CD4-positive, CD25-positive, alpha-beta regulatory T cell (primary cell): ENCODE measurements at regions not wholly inside any gene's neighbourhood (a gene's known extent, or its start where the extent isn't known, plus 50 kb on each side); places are given as distances from the start of the nearest gene placed in this dataset.

Source experiments
- ATAC-seq, 2 donors: fragments of 150-1000 bp; cut with Tn5 transposase; one replicate each; pipeline ENCODE4 v1.10.0; 2021; ENCODE audit warnings: low read depth in 2 of 2, moderate number of reproducible peaks in 2 of 2, moderate library complexity in 1 of 2
- DNase-seq, 3 donors: peaks; one replicate each; pipeline versions ENCODE4 v3.0.0 to v3.0.0-alpha.2; 2012 to 2022; ENCODE audit warnings: mixed read lengths in 1 of 3
- H3K27ac ChIP-seq: one replicate; pipeline ENCODE4 v1.7.0; 2013; ENCODE audit warnings: mild to moderate bottlenecking, low read length; ENCODE audit not compliant: insufficient read depth, poor library complexity, severe bottlenecking
- H3K27me3 ChIP-seq: one replicate; pipeline ENCODE4 v1.7.0; 2013; ENCODE audit warnings: low read length; ENCODE audit not compliant: control insufficient read depth, insufficient read depth
- H3K36me3 ChIP-seq: one replicate; pipeline ENCODE4 v1.7.0; 2013; ENCODE audit warnings: mild to moderate bottlenecking, low read length, moderate library complexity; ENCODE audit not compliant: control insufficient read depth, insufficient read depth
- H3K4me1 ChIP-seq: 2 replicates; pipeline ENCODE4 v1.7.0; 2013; ENCODE audit warnings: mild to moderate bottlenecking, low read length; ENCODE audit not compliant: insufficient read depth, control insufficient read depth, poor library complexity, severe bottlenecking
- H3K4me3 ChIP-seq: one replicate; pipeline ENCODE4 v1.7.0; 2013; ENCODE audit warnings: low read depth, mild to moderate bottlenecking, low read length, moderate library complexity
- H3K9me3 ChIP-seq, 2 experiments: 1 replicate in 1 of 2; 2 replicates in 1 of 2; pipeline ENCODE4 v1.7.0; 2013; ENCODE audit warnings: low read length in 2 of 2, mild to moderate bottlenecking in 1 of 2, moderate library complexity in 1 of 2; ENCODE audit not compliant: control insufficient read depth in 2 of 2
- H3K27ac Mint-ChIP-seq, 3 donors: one replicate each; pipeline ENCODE4 v1.8.0; 2020 to 2022; ENCODE audit warnings: mild to moderate bottlenecking in 3 of 3, mixed read lengths in 3 of 3, moderate library complexity in 2 of 3
- H3K27me3 Mint-ChIP-seq: one replicate; pipeline ENCODE4 v1.8.0; 2022; ENCODE audit warnings: mild to moderate bottlenecking, mixed read lengths
- H3K36me3 Mint-ChIP-seq: one replicate; pipeline ENCODE4 v1.8.0; 2020; ENCODE audit warnings: mixed read lengths
- H3K4me1 Mint-ChIP-seq, 4 donors: one replicate each; pipeline ENCODE4 v1.8.0; 2020 to 2022; ENCODE audit warnings: mixed read lengths in 4 of 4, mild to moderate bottlenecking in 1 of 4
- H3K4me3 Mint-ChIP-seq, 4 donors: one replicate each; pipeline ENCODE4 v1.8.0; 2020 to 2022; ENCODE audit warnings: mild to moderate bottlenecking in 4 of 4, mixed read lengths in 4 of 4, moderate library complexity in 3 of 4
- H3K9me3 Mint-ChIP-seq, 7 donors: one replicate each; pipeline ENCODE4 v1.8.0; 2020 to 2022; ENCODE audit warnings: mixed read lengths in 7 of 7, mild to moderate bottlenecking in 3 of 7, moderate library complexity in 2 of 7

DNA sequence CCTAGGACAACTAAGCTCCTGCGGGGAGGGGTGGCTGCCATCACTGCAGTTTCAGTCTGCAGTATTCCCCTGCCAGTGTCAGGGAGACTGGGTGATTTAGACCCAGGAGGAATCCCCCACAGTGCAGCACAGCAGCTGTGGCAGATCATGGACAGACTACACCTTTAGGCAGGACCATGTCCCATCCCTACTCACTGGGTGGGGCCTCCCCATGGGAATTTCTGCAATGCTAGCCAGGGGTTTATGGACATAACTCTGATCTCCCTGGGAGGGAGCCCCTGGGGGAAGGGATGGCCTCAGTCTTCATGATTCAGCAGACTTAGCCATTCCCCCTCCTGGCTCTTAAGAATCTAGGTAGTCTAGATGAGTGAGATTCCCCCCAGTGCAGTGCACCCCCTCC is 130.1 kb upstream of the STAC start:
- Histone ChIP-seq H3K36me3 (no peaks in the 10 kb centered on the region), H3K27me3 (no peaks in the 10 kb centered on the region), H3K4me3 (no peak overlapping the region), H3K9me3 (no peaks in the 10 kb centered on the region), H3K27ac (no peak overlapping the region), H3K4me1 (no peaks in the 10 kb centered on the region)
- DNase-seq (no peak), ATAC-seq (no peak)
- peaks cover 5% of the 10 kb centered on the region for H3K27me3 Mint-ChIP-seq
- H3K36me3 Mint-ChIP-seq: no peaks in the 10 kb centered on the region
- no peaks in the 10 kb centered on the region for H3K4me1 Mint-ChIP-seq
- no peak overlapping the region for H3K4me3 Mint-ChIP-seq
- peaks cover 0 to 16% (median 7%) of the 10 kb centered on the region in 7 donors for H3K9me3 Mint-ChIP-seq
- no peak overlapping the region for H3K27ac Mint-ChIP-seq

DNA sequence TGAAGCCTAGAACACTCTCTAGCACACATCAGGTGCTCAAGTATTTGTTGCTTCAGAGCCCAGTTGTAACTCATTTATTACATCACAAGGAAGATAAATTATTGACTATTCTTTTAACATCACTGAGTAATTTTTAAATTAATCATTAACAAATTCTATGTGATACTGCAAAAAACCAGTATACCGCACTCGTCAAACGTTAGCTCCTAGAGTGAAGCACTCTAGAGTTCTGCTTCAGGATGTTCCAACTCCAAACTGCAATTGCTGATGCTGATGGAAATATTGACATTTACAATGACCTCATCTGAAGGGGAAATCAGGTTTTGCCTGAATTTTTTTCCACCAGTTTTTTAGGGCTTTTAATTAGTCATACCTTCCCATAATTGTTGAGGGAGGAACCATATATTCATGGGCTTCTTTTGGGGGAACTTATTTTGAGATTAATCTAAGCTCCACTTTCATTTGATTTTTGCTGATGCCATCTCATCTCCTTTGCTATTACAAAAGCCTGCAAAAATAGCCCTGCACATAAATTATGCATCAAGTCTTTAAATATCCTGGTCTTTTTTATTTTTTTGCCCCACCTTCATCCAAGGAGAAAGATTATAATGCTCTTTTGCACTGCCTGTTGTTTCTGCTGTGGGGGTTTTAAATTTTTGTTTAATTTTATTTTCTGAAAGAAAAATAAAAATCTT is 123.0 kb upstream of the STAC start:
- H3K27ac Mint-ChIP-seq: no peak overlapping the region
- peaks cover 5% of the 10 kb centered on the region for H3K27me3 Mint-ChIP-seq
- H3K9me3 Mint-ChIP-seq: peaks cover 0 to 10% (median 4%) of the 10 kb centered on the region in 7 donors
- no peak overlapping the region for H3K4me3 Mint-ChIP-seq
- no peaks in the 10 kb centered on the region for H3K4me1 Mint-ChIP-seq
- no peaks in the 10 kb centered on the region for H3K36me3 Mint-ChIP-seq
- H3K27me3 ChIP-seq: no peaks in the 10 kb centered on the region
- H3K4me1 ChIP-seq: no peaks in the 10 kb centered on the region
- no peak for ATAC-seq
- H3K27ac ChIP-seq: no peak overlapping the region
- no peaks in the 10 kb centered on the region for H3K9me3 ChIP-seq
- no peak for DNase-seq
- H3K4me3 ChIP-seq: no peak overlapping the region
- no peaks in the 10 kb centered on the region for H3K36me3 ChIP-seq

DNA sequence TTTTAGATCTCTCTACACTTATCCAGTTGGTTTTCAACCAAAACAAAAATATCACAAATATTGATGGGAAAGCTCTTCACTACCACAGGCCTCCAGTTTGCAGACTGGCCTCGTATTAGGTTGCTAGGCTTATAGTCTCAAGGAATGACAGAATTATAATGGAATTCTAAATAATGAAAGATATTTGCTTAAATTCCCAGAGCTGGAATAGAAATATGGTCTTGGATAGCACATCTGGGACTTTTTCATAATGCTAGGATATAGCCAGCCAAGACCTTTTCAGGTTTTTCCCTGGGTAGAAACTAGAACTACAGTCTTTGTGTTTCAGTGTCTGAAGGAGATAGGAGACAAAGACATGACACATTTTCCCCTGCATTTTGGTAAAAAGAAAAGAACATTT is 121.9 kb upstream of the STAC start:
- Histone ChIP-seq H3K27ac (no peak overlapping the region), H3K27me3 (no peaks in the 10 kb centered on the region), H3K36me3 (no peaks in the 10 kb centered on the region), H3K9me3 (no peaks in the 10 kb centered on the region), H3K4me3 (no peak overlapping the region), H3K4me1 (no peaks in the 10 kb centered on the region)
- no peak overlapping the region for H3K27ac Mint-ChIP-seq
- H3K36me3 Mint-ChIP-seq: no peaks in the 10 kb centered on the region
- H3K4me1 Mint-ChIP-seq: no peaks in the 10 kb centered on the region
- DNase-seq (no peak), ATAC-seq (no peak)
- peaks cover 0 to 5% (median under 1%) of the 10 kb centered on the region in 7 donors for H3K9me3 Mint-ChIP-seq
- H3K4me3 Mint-ChIP-seq: no peak overlapping the region
- peaks cover 5% of the 10 kb centered on the region for H3K27me3 Mint-ChIP-seq

DNA sequence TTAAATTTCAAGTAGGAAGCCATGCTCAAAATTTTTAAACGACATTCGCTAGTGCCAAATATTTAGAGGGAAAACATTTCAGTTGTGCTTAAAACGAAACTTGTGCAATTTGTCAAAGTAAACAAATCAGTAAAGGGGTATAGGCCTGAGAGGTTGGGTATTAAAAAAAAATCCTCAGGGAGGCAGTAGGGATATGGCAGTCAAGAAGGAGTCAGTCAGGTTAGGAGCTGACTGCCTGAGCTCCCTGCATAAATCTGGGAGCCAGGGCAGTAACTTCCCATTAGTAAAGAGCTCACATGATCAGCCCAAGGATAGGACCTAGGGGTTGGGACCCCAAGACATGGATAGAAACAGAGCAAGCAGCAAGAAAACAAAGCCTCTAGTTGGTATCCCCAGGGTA is 120.7 kb upstream of the STAC start:
- DNase-seq: no peak
- no peaks in the 10 kb centered on the region for H3K36me3 Mint-ChIP-seq
- no peak for ATAC-seq
- peaks cover 4% of the 10 kb centered on the region for H3K27me3 Mint-ChIP-seq
- H3K4me1 Mint-ChIP-seq: no peaks in the 10 kb centered on the region
- H3K4me3 Mint-ChIP-seq: no peak overlapping the region
- no peaks in the 10 kb centered on the region for H3K36me3 ChIP-seq
- no peaks in the 10 kb centered on the region for H3K4me1 ChIP-seq
- peaks cover 0 to 5% (median 0%) of the 10 kb centered on the region in 7 donors for H3K9me3 Mint-ChIP-seq
- H3K9me3 ChIP-seq: no peaks in the 10 kb centered on the region
- H3K27ac ChIP-seq: no peak overlapping the region
- no peak overlapping the region for H3K4me3 ChIP-seq
- no peaks in the 10 kb centered on the region for H3K27me3 ChIP-seq
- H3K27ac Mint-ChIP-seq: no peak overlapping the region

DNA sequence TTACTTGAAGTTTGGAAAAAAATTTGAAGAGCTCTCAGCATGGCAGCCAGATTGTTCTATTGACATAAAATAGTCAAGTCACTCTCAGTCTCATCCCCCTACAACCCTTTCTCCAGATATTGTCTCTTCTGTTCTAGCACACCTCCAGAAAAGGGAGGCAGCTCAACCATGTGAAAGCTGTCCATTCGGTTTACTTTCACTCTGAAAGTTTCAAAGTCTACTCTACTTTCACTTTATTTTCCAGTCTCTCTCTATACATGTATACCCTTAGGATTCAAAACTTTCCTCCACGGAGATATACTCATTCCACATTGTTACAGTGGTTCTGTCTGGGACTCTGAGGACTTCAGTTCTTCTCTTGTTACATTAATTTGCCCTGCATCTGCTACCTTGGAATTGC is 111.0 kb upstream of the STAC start:
- H3K4me3 ChIP-seq: no peak overlapping the region
- no peaks in the 10 kb centered on the region for H3K27me3 ChIP-seq
- ATAC-seq: no peak
- H3K9me3 ChIP-seq: no peaks in the 10 kb centered on the region
- H3K4me3 Mint-ChIP-seq: no peak overlapping the region
- no peaks in the 10 kb centered on the region for H3K4me1 Mint-ChIP-seq
- no peaks in the 10 kb centered on the region for H3K36me3 Mint-ChIP-seq
- no peaks in the 10 kb centered on the region for H3K36me3 ChIP-seq
- H3K4me1 ChIP-seq: no peaks in the 10 kb centered on the region
- no peaks in the 10 kb centered on the region for H3K27me3 Mint-ChIP-seq
- no peak overlapping the region for H3K27ac ChIP-seq
- H3K9me3 Mint-ChIP-seq: peaks cover 0 to 9% (median 3%) of the 10 kb centered on the region in 7 donors
- no peak overlapping the region for H3K27ac Mint-ChIP-seq
- no peak for DNase-seq

DNA sequence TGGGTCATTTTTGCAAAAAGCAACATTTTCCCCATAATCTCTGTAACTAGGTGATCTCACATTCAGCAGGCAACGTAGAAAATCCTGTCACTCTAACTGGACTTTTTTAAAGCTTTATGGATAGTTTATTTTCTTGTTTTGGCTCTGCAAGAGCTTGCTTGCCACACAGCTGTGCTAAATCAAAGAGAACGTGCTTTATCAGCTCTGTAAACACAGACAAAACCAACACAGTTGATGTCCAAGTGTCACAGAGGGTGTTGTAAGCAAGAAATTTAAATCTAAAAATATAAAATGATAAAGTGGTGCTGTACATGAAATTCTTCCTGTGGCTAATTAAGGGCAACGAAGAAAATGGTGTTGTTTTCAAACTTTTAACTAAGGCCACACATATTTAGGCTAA is 97.5 kb upstream of the STAC start:
- H3K27ac Mint-ChIP-seq: no peak overlapping the region

DNA sequence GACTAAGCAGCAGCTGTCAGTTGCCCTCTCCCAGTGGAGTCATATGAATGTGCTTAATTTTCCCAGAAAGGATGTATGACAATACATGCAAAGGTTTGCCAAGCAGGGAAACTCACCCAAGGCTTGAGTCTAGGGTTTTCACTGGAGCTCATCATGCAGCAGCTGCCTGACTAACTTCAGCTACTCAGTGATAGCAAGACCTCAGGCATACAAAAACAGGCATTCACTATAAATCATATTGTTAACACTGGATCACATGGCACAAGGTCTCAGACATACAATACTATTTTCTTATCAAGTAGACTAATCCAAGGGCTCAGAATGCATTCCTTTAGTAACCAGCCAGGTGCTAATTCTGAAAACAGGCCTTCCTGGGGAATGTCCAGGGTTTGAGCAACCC is 85.0 kb upstream of the STAC start:
- DNase-seq: no peak
- H3K4me3 Mint-ChIP-seq: no peak overlapping the region

More for the DNA sequence above, 97.5 kb upstream of the STAC start:
- H3K27me3 Mint-ChIP-seq: peaks cover 5% of the 10 kb centered on the region
- Histone ChIP-seq H3K36me3 (no peaks in the 10 kb centered on the region), H3K9me3 (peaks cover 0 to 1% of the 10 kb centered on the region in 2 experiments), H3K27ac (no peak overlapping the region), H3K4me3 (no peak overlapping the region), H3K4me1 (no peaks in the 10 kb centered on the region), H3K27me3 (no peaks in the 10 kb centered on the region)
- no peak for ATAC-seq
- H3K4me1 Mint-ChIP-seq: no peaks in the 10 kb centered on the region
- peaks cover 0 to 9% (median 4%) of the 10 kb centered on the region in 7 donors for H3K9me3 Mint-ChIP-seq
- DNase-seq: no peak
- no peaks in the 10 kb centered on the region for H3K36me3 Mint-ChIP-seq
- no peak overlapping the region for H3K4me3 Mint-ChIP-seq

DNA sequence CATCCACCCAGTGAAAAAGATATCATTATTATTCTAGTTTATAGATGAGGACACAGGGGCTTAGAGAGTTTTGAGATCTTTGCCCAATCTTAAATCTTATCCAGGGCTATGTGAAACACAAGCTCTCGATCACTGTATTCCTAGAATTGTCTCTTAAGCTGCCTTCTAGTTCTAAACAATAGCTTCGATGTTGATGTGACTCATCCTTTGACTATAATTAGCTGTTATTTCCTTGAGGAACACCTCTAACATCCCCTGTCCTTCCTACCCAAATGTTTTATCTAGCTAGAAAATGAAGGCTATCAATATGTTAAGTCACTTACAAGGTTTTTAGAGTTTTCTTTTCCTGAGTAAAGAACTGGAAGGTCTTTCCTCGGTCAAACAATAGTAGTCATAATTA is 83.1 kb upstream of the STAC start:
- H3K27me3 Mint-ChIP-seq: no peaks in the 10 kb centered on the region
- ATAC-seq: no peak
- no peak overlapping the region for H3K27ac Mint-ChIP-seq
- H3K4me1 Mint-ChIP-seq: no peaks in the 10 kb centered on the region
- no peak overlapping the region for H3K4me3 Mint-ChIP-seq
- DNase-seq: no peak
- Histone ChIP-seq H3K9me3 (no peaks in the 10 kb centered on the region), H3K36me3 (no peaks in the 10 kb centered on the region), H3K4me1 (no peaks in the 10 kb centered on the region), H3K4me3 (no peak overlapping the region), H3K27ac (no peak overlapping the region), H3K27me3 (no peaks in the 10 kb centered on the region)
- no peaks in the 10 kb centered on the region for H3K36me3 Mint-ChIP-seq
- peaks cover 0 to 6% (median 1%) of the 10 kb centered on the region in 7 donors for H3K9me3 Mint-ChIP-seq

More for the DNA sequence above, 85.0 kb upstream of the STAC start:
- Histone ChIP-seq H3K36me3 (no peaks in the 10 kb centered on the region), H3K4me1 (no peaks in the 10 kb centered on the region), H3K27ac (no peak overlapping the region), H3K9me3 (no peaks in the 10 kb centered on the region), H3K4me3 (no peak overlapping the region), H3K27me3 (no peaks in the 10 kb centered on the region)
- H3K4me1 Mint-ChIP-seq: no peaks in the 10 kb centered on the region
- H3K27ac Mint-ChIP-seq: no peak overlapping the region
- peaks cover 0 to 6% (median 0%) of the 10 kb centered on the region in 7 donors for H3K9me3 Mint-ChIP-seq
- no peaks in the 10 kb centered on the region for H3K27me3 Mint-ChIP-seq
- H3K36me3 Mint-ChIP-seq: no peaks in the 10 kb centered on the region
- ATAC-seq: no peak
